ENCODE measurements at regions not wholly inside any gene's neighbourhood (a gene's known extent, or its start where the extent isn't known, plus 50 kb on each side); places are given as distances from the start of the nearest gene placed in this dataset.

DNA sequence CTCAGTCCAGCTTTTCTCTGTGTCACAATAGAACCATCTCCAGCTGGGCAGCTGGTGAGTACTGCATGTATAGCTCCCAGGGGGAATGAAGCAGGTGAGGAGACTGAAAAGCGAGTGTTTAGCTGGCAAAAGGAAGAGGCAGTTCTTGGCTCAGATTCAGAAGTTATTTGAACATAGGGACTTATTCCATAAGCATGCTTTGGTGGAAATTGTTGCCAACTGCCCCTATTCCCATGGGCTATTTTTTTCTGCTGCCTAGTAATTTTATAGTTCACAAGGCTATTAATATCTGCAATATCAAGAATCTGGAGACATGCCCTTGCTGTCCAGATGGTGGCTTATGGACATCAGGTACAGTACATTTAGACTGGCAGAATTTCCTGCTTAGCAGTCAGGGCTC is 1112.7 kb downstream of the LRFN5 start:
- no peak for TF ChIP-seq MYC (IDR thresholded peaks at IDR 0.05; ENCODE audit: low read depth, low read length)
- no peak for TF ChIP-seq FOS (IDR thresholded peaks at IDR 0.05; ENCODE audit: borderline replicate concordance, insufficient read depth, low read length)
- TF ChIP-seq POLR2A (IDR thresholded peaks at IDR 0.05; ENCODE audit: low read depth, low read length), result no peak
- no peak for TF ChIP-seq JUN (IDR thresholded peaks at IDR 0.05; ENCODE audit: borderline replicate concordance, insufficient read depth, insufficient read length, low read depth)
- TF ChIP-seq CTCF (IDR thresholded peaks at IDR 0.05; ENCODE audit: extremely low read depth in 1 of 2, insufficient read depth in 1 of 2, low read depth in 1 of 2, low read length in 2 of 2), result no peak
- no peak for TF ChIP-seq POLR2AphosphoS5 (IDR thresholded peaks at IDR 0.05; ENCODE audit: insufficient read depth, low read depth, low read length)
- no peak for TF ChIP-seq EZH2 (IDR thresholded peaks at IDR 0.05; ENCODE audit: borderline replicate concordance, low read depth, low read length, severe bottlenecking)
- no peak for TF ChIP-seq GATA2 (IDR thresholded peaks at IDR 0.05; ENCODE audit: insufficient read depth, insufficient read length, low read depth, low read length)
- no peak for TF ChIP-seq MAX (IDR thresholded peaks at IDR 0.05; ENCODE audit: insufficient read depth, insufficient read length)
- Histone ChIP-seq H3K36me3 (ENCODE audit: control insufficient read depth in 2 of 2, extremely low read depth in 1 of 2, insufficient read depth in 2 of 2, low read length in 2 of 2) (no peaks in the 10 kb centered on the region), H4K20me1 (replicated peaks; ENCODE audit: control insufficient read depth, extremely low read depth, insufficient read depth, low read length) (no peaks in the 10 kb centered on the region), H3K4me3 (replicated peaks in 1 of 3; ENCODE audit: insufficient read depth in 1 of 3, low read depth in 1 of 3, low read length in 3 of 3) (no peak overlapping the region), H3K79me2 (ENCODE audit: control insufficient read depth, insufficient read depth, low read length) (no peaks in the 10 kb centered on the region), H3K27ac (ENCODE audit: insufficient read depth, low read depth, low read length) (no peak overlapping the region), H2AFZ (ENCODE audit: low read depth, low read length) (no peak overlapping the region), H3K27me3 (ENCODE audit: control insufficient read depth in 2 of 2, insufficient read depth in 2 of 2, low read length in 2 of 2) (no peaks in the 10 kb centered on the region), H3K9ac (replicated peaks; ENCODE audit: extremely low read depth, insufficient read depth, low read length) (no peak overlapping the region), H3K4me2 (ENCODE audit: insufficient read depth, low read length) (no peak overlapping the region), H3K9me3 (replicated peaks; ENCODE audit: control insufficient read depth, insufficient read depth, low read length) (no peaks in the 10 kb centered on the region), H3K4me1 (ENCODE audit: control insufficient read depth, extremely low read depth, insufficient read depth, low read length) (peaks cover 3% of the 10 kb centered on the region), H3K9me1 (replicated peaks; ENCODE audit: control insufficient read depth, extremely low read depth, insufficient read depth, low read length) (no peaks in the 10 kb centered on the region)
- BruUV-seq (replicated peaks), result no TSS peak
- dilution Hi-C loops (cut with MboI; ENCODE audit: extremely low pct_ligation_motif_present, low sequenced_read_pairs) (no loop called here), intact Hi-C loops (cut with micrococcal nuclease) (no loop called here)
- ChIA-PET POLR2A (no interaction called here), CTCF (no interaction called here)
- no peak for FAIRE-seq
- no peak for DNase-seq (ENCODE audit: low read depth, low spot score)

Measured in endothelial cell of umbilical vein (primary cell).